H1 (cell line): ENCODE measurements at regions not wholly inside any gene's neighbourhood (a gene's known extent, or its start where the extent isn't known, plus 50 kb on each side); places are given as distances from the start of the nearest gene placed in this dataset.

Source experiments
- CHD7 ChIP-seq: fragments of 300-600 bp; sonication (generic); IDR thresholded peaks from 2 replicates; pipeline ENCODE4 v1.7.1; 2012; ENCODE audit warnings: low read length, moderate library complexity, mild to moderate bottlenecking, inconsistent platforms; ENCODE audit not compliant: insufficient replicate concordance
- KDM5A ChIP-seq: fragments of 200-600 bp; IDR thresholded peaks from 2 replicates; pipeline ENCODE4 v1.7.1; 2012; ENCODE audit warnings: mild to moderate bottlenecking, low read length, inconsistent platforms, mixed read lengths
- SAP30 ChIP-seq: fragments of 300-600 bp; sonication (generic); IDR thresholded peaks from 2 replicates; pipeline ENCODE4 v1.7.1; 2012; ENCODE audit warnings: low read length, moderate library complexity, mild to moderate bottlenecking, inconsistent platforms; ENCODE audit not compliant: insufficient read depth, insufficient replicate concordance
- TBP ChIP-seq: IDR thresholded peaks from 2 replicates; pipeline ENCODE4 v1.6.1; 2011; ENCODE audit warnings: low read depth, low read length, improper control_type of control experiment

GRCh38 chr9:116100711-116101121 is 52.9 kb upstream of the PAPPA start (continued):
- no peak for TF ChIP-seq CHD7
- TF ChIP-seq TBP, result no peak
- no peak for TF ChIP-seq KDM5A
- no peak for TF ChIP-seq SAP30
